ENCODE measurements at regions not wholly inside any gene's neighbourhood (a gene's known extent, or its start where the extent isn't known, plus 50 kb on each side); places are given as distances from the start of the nearest gene placed in this dataset.

- H3K27me3 ChIP-seq (ENCODE audit: control insufficient read depth in 2 of 2, insufficient read depth in 2 of 2, low read length in 2 of 2): no peaks in the 10 kb centered on the region
- H3K4me1 ChIP-seq (ENCODE audit: control insufficient read depth, extremely low read depth, insufficient read depth, low read length): no peaks in the 10 kb centered on the region
- H3K27ac ChIP-seq (ENCODE audit: insufficient read depth, low read depth, low read length): no peak overlapping the region
- no TSS peak for BruUV-seq (replicated peaks)
- no peak overlapping the region for H2AFZ ChIP-seq (ENCODE audit: low read depth, low read length)
- no peaks in the 10 kb centered on the region for H3K9me3 ChIP-seq (replicated peaks; ENCODE audit: control insufficient read depth, insufficient read depth, low read length)
- no peaks in the 10 kb centered on the region for H3K36me3 ChIP-seq (ENCODE audit: control insufficient read depth in 2 of 2, extremely low read depth in 1 of 2, insufficient read depth in 2 of 2, low read length in 2 of 2)
- dilution Hi-C loops (cut with MboI; ENCODE audit: extremely low pct_ligation_motif_present, low sequenced_read_pairs) (no loop called here), intact Hi-C loops (cut with micrococcal nuclease) (no loop called here)
- no peak overlapping the region for H3K4me3 ChIP-seq (replicated peaks in 1 of 3; ENCODE audit: insufficient read depth in 1 of 3, low read depth in 1 of 3, low read length in 3 of 3)
- no peaks in the 10 kb centered on the region for H3K79me2 ChIP-seq (ENCODE audit: control insufficient read depth, insufficient read depth, low read length)
- H3K9ac ChIP-seq (replicated peaks; ENCODE audit: extremely low read depth, insufficient read depth, low read length): no peak overlapping the region
- no peaks in the 10 kb centered on the region for H4K20me1 ChIP-seq (replicated peaks; ENCODE audit: control insufficient read depth, extremely low read depth, insufficient read depth, low read length)
- H3K4me2 ChIP-seq (ENCODE audit: insufficient read depth, low read length): no peak overlapping the region
- no peak for FAIRE-seq
- TF ChIP-seq POLR2A (IDR thresholded peaks at IDR 0.05; ENCODE audit: low read depth, low read length) (no peak), FOS (IDR thresholded peaks at IDR 0.05; ENCODE audit: borderline replicate concordance, insufficient read depth, low read length) (no peak), CTCF (IDR thresholded peaks at IDR 0.05; ENCODE audit: extremely low read depth in 1 of 2, insufficient read depth in 1 of 2, low read depth in 1 of 2, low read length in 2 of 2) (no peak), MYC (IDR thresholded peaks at IDR 0.05; ENCODE audit: low read depth, low read length) (no peak), MAX (IDR thresholded peaks at IDR 0.05; ENCODE audit: insufficient read depth, insufficient read length) (no peak), EZH2 (IDR thresholded peaks at IDR 0.05; ENCODE audit: borderline replicate concordance, low read depth, low read length, severe bottlenecking) (no peak), GATA2 (IDR thresholded peaks at IDR 0.05; ENCODE audit: insufficient read depth, insufficient read length, low read depth, low read length) (no peak)
- H3K9me1 ChIP-seq (replicated peaks; ENCODE audit: control insufficient read depth, extremely low read depth, insufficient read depth, low read length): no peaks in the 10 kb centered on the region
- CTCF ChIA-PET: no interaction called here
- DNase-seq (ENCODE audit: low read depth, low spot score): no peak
- POLR2A ChIA-PET: no interaction called here
Measured at GRCh38 chr4:108384544-108384943, 215.8 kb upstream of the LEF1 start.

- Histone ChIP-seq H2AFZ (ENCODE audit: low read depth, low read length) (no peak overlapping the region), H3K9me3 (replicated peaks; ENCODE audit: control insufficient read depth, insufficient read depth, low read length) (no peaks in the 10 kb centered on the region), H3K4me2 (ENCODE audit: insufficient read depth, low read length) (no peak overlapping the region), H4K20me1 (replicated peaks; ENCODE audit: control insufficient read depth, extremely low read depth, insufficient read depth, low read length) (no peaks in the 10 kb centered on the region), H3K27ac (ENCODE audit: insufficient read depth, low read depth, low read length) (no peak overlapping the region), H3K27me3 (ENCODE audit: control insufficient read depth in 2 of 2, insufficient read depth in 2 of 2, low read length in 2 of 2) (no peaks in the 10 kb centered on the region), H3K79me2 (ENCODE audit: control insufficient read depth, insufficient read depth, low read length) (no peaks in the 10 kb centered on the region), H3K9ac (replicated peaks; ENCODE audit: extremely low read depth, insufficient read depth, low read length) (no peak overlapping the region), H3K9me1 (replicated peaks; ENCODE audit: control insufficient read depth, extremely low read depth, insufficient read depth, low read length) (no peaks in the 10 kb centered on the region), H3K36me3 (ENCODE audit: control insufficient read depth in 2 of 2, extremely low read depth in 1 of 2, insufficient read depth in 2 of 2, low read length in 2 of 2) (no peaks in the 10 kb centered on the region), H3K4me1 (ENCODE audit: control insufficient read depth, extremely low read depth, insufficient read depth, low read length) (no peaks in the 10 kb centered on the region), H3K4me3 (replicated peaks in 1 of 3; ENCODE audit: insufficient read depth in 1 of 3, low read depth in 1 of 3, low read length in 3 of 3) (no peak overlapping the region)
- CTCF ChIA-PET: no interaction called here
- dilution Hi-C loops (cut with MboI; ENCODE audit: extremely low pct_ligation_motif_present, low sequenced_read_pairs) (no loop called here), intact Hi-C loops (cut with micrococcal nuclease) (no loop called here)
- DNase-seq (ENCODE audit: low read depth, low spot score) (no peak), FAIRE-seq (no peak)
- no TSS peak for BruUV-seq (replicated peaks)
- POLR2A ChIA-PET: no interaction called here
- no peak for TF ChIP-seq POLR2AphosphoS5 (IDR thresholded peaks at IDR 0.05; ENCODE audit: insufficient read depth, low read depth, low read length)
- TF ChIP-seq MYC (IDR thresholded peaks at IDR 0.05; ENCODE audit: low read depth, low read length): no peak
Measured at GRCh38 chr4:108383157-108383556, 214.4 kb upstream of the LEF1 start.

Data from endothelial cell of umbilical vein (primary cell).